Progenitor cell of endocrine pancreas (in vitro differentiated cells): ENCODE measurements at regions not wholly inside any gene's neighbourhood (a gene's known extent, or its start where the extent isn't known, plus 50 kb on each side); places are given as distances from the start of the nearest gene placed in this dataset.

ENCODE experiments used
- DNase-seq: peaks from one replicate; pipeline ENCODE4 v3.0.0; 2021; ENCODE audit warnings: low spot score; ENCODE audit not compliant: unreplicated experiment
- H3K27ac Mint-ChIP-seq: 2 replicates; pipeline ENCODE4 v1.8.0; 2021; ENCODE audit warnings: mild to moderate bottlenecking, moderate library complexity, mixed read lengths
- H3K27me3 Mint-ChIP-seq: 2 replicates; pipeline ENCODE4 v1.8.0; 2021; ENCODE audit warnings: mixed read lengths
- H3K36me3 Mint-ChIP-seq: 2 replicates; pipeline ENCODE4 v1.8.0; 2022; ENCODE audit warnings: mixed read lengths; ENCODE audit not compliant: insufficient read depth
- H3K4me1 Mint-ChIP-seq: 2 replicates; pipeline ENCODE4 v1.8.0; 2021; ENCODE audit warnings: low read depth, mixed read lengths
- H3K4me3 Mint-ChIP-seq: 2 replicates; pipeline ENCODE4 v1.8.0; 2021; ENCODE audit warnings: low read depth, mild to moderate bottlenecking, moderate library complexity, mixed read lengths
- H3K9me3 Mint-ChIP-seq: 2 replicates; pipeline ENCODE4 v1.8.0; 2021; ENCODE audit warnings: low read depth, mixed read lengths
- CTCF ChIP-seq: fragments of 200-600 bp; sonication (generic); IDR thresholded peaks from one replicate; pipeline ENCODE4 v1.5.0; 2021; ENCODE audit warnings: antibody characterized with exemption, mild to moderate bottlenecking; ENCODE audit not compliant: unreplicated experiment

- Mint-ChIP-seq H3K4me3 (no peak overlapping the region), H3K4me1 (peaks cover 16% of the 10 kb centered on the region), H3K27me3 (no peaks in the 10 kb centered on the region), H3K27ac (no peak overlapping the region), H3K9me3 (peaks cover 6% of the 10 kb centered on the region), H3K36me3 (no peaks in the 10 kb centered on the region)
- no peak for DNase-seq
- TF ChIP-seq CTCF: no peak
Observed at GRCh38 chr7:84547331-84547730, 352.7 kb upstream of the SEMA3A start.

DNA sequence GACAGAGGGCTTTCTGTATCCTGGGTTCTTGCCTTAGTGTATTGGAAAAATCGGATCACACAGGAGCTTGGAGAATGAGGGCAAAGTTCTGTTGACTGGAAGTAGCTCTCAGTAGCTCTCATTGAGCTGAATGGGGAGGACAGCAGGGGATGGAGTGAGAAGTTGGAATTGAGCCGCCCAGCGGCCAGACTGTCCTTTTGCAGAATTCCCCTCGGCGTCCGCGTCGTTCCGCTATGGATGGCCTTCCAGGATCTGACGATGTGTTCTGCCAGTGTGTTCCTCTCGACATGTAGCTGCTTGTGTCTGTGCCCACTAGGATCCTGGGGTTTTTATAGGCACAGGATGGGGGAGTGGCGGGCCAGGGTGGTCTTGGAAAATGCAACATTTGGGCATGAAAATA lies 351.8 kb upstream of the SEMA3A start:
- peak overlapping the region; percentile 79 for H3K27ac Mint-ChIP-seq
- TF ChIP-seq CTCF: no peak
- peaks cover 6% of the 10 kb centered on the region for H3K9me3 Mint-ChIP-seq
- no peak overlapping the region for H3K4me3 Mint-ChIP-seq
- no peak for DNase-seq
- H3K4me1 Mint-ChIP-seq: peaks cover 16% of the 10 kb centered on the region
- H3K27me3 Mint-ChIP-seq: no peaks in the 10 kb centered on the region
- H3K36me3 Mint-ChIP-seq: no peaks in the 10 kb centered on the region

GRCh38 chr7:84538268-84538667 lies 343.7 kb upstream of the SEMA3A start:
- no peak for DNase-seq
- Mint-ChIP-seq H3K27ac (no peak overlapping the region), H3K9me3 (no peaks in the 10 kb centered on the region), H3K4me3 (no peak overlapping the region), H3K27me3 (no peaks in the 10 kb centered on the region), H3K36me3 (no peaks in the 10 kb centered on the region), H3K4me1 (peaks cover 30% of the 10 kb centered on the region)
- no peak for TF ChIP-seq CTCF

DNA sequence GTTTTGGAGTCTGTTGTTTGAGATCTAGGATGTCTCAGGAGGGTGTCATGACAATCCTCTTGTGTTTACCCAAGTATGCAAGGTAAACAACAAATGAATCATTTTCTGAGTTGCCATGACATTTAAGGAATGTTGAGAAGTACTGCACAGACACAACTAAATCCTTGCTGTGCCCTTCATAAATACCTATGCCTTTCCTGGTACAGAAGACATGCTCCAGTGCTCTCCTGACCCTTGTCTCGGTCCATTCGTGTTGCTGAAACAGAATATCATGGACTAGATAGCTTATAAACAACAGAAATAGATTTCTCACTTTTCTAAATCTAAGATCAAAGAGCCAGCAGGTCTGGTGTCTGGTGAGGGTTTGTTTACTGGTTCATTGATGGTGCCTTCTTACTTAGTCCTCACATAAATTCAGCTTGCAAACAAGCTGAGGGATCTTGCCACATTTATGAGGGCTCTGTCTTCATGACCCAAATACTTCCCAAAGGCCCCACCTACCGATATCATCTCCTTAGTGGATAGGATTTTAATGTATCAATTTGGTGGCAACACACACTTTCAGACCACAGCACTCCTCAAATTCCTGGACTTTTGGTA lies 341.8 kb upstream of the SEMA3A start:
- no peak overlapping the region for H3K27ac Mint-ChIP-seq
- no peak for TF ChIP-seq CTCF
- no peak overlapping the region for H3K4me3 Mint-ChIP-seq
- no peaks in the 10 kb centered on the region for H3K9me3 Mint-ChIP-seq
- DNase-seq: no peak
- H3K4me1 Mint-ChIP-seq: peaks cover 39% of the 10 kb centered on the region
- H3K36me3 Mint-ChIP-seq: no peaks in the 10 kb centered on the region
- H3K27me3 Mint-ChIP-seq: no peaks in the 10 kb centered on the region

DNA sequence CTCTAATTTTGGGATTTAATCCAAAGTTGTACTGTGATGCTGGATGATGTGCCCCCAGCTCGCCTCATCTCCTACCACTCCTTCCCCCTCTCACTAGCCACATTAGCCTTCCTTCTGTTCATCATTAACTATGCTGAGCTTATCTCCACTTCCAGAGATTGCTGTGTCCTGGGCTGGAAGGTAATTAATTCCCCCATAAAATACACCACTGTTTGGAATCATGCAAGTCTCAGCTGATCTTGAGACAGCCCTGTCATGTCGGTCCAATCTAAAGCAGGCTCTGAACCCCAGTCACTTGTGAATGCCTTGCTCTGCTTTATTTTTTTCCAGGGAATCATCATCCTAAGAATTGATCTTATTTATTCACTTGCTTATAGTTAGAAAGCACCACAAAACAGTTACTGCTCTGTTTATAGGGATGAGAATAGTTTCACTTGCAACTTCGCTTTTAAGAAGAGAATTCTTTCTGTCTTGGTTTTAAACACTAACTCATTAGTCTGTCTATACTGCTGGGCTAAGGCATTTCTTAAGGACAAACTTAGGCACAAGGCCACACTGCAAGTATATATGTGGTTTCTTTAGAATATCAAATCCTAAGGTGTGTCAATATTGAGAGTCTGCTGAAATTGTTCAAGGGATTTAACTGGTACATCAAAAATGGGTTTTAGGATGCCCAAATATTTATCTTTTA lies 341.1 kb upstream of the SEMA3A start:
- Mint-ChIP-seq H3K27ac (peak overlapping the region; percentile 3), H3K4me3 (peak overlapping the region; percentile 37), H3K9me3 (no peaks in the 10 kb centered on the region), H3K36me3 (no peaks in the 10 kb centered on the region), H3K27me3 (no peaks in the 10 kb centered on the region), H3K4me1 (peaks cover 39% of the 10 kb centered on the region)
- TF ChIP-seq CTCF: no peak
- no peak for DNase-seq
